Astrocyte (in vitro differentiated cells and primary cell): ENCODE measurements at regions not wholly inside any gene's neighbourhood (a gene's known extent, or its start where the extent isn't known, plus 50 kb on each side); places are given as distances from the start of the nearest gene placed in this dataset.

Experiments used
- DNase-seq: peaks from one replicate; pipeline ENCODE4 v3.0.0-alpha.2; 2010; ENCODE audit warnings: low read depth
- FAIRE-seq: peaks from 2 replicates; lab custom pipeline; 2011; peaks lifted over from hg19 to GRCh38; lab: Jason Lieb, UNC
- H2AFZ ChIP-seq: 2 replicates; pipeline ENCODE4 v1.6.0; 2012; ENCODE audit warnings: low read depth, low read length, inconsistent platforms
- H3K27ac ChIP-seq: 2 replicates; pipeline ENCODE4 v1.5.1; 2011; ENCODE audit warnings: low read depth, low read length, inconsistent platforms
- H3K27me3 ChIP-seq: 2 replicates; pipeline ENCODE4 v1.6.0; 2011; ENCODE audit warnings: low read length, inconsistent platforms; ENCODE audit not compliant: insufficient read depth
- H3K36me3 ChIP-seq: 2 replicates; pipeline ENCODE4 v1.5.1; 2011; ENCODE audit warnings: low read length, inconsistent platforms; ENCODE audit not compliant: insufficient read depth
- H3K4me1 ChIP-seq: 2 replicates; pipeline ENCODE4 v1.5.1; 2011; ENCODE audit warnings: low read length, inconsistent platforms; ENCODE audit not compliant: insufficient read depth
- H3K4me2 ChIP-seq: 2 replicates; pipeline ENCODE4 v1.6.0; 2012; ENCODE audit warnings: low read length, inconsistent platforms
- H3K4me3 ChIP-seq: 2 replicates; pipeline ENCODE4 v1.5.1; 2011; ENCODE audit warnings: low read depth, mild to moderate bottlenecking, low read length, inconsistent platforms; ENCODE audit not compliant: insufficient read depth
- H3K79me2 ChIP-seq: 2 replicates; pipeline ENCODE4 v1.6.0; 2012; ENCODE audit warnings: mild to moderate bottlenecking, low read length, inconsistent platforms; ENCODE audit not compliant: insufficient read depth
- H3K9ac ChIP-seq: 2 replicates; pipeline ENCODE4 v1.6.0; 2012; ENCODE audit warnings: mild to moderate bottlenecking, low read length, inconsistent platforms
- H3K9me3 ChIP-seq: 2 replicates; pipeline ENCODE4 v1.5.1; 2012; ENCODE audit warnings: low read depth, mild to moderate bottlenecking, low read length, inconsistent platforms; ENCODE audit not compliant: insufficient read depth
- H4K20me1 ChIP-seq: 2 replicates; pipeline ENCODE4 v1.6.0; 2012; ENCODE audit warnings: low read length, inconsistent platforms; ENCODE audit not compliant: insufficient read depth
- H3K27ac Mint-ChIP-seq: one replicate; pipeline ENCODE4 v1.8.0; 2021; ENCODE audit warnings: mild to moderate bottlenecking, mixed read lengths; ENCODE audit not compliant: unreplicated experiment
- H3K27me3 Mint-ChIP-seq: one replicate; pipeline ENCODE4 v1.8.0; 2021; ENCODE audit warnings: low read depth, mixed read lengths; ENCODE audit not compliant: unreplicated experiment
- H3K36me3 Mint-ChIP-seq: one replicate; pipeline ENCODE4 v1.8.0; 2021; ENCODE audit warnings: low read depth, mixed read lengths; ENCODE audit not compliant: unreplicated experiment
- H3K4me1 Mint-ChIP-seq: one replicate; pipeline ENCODE4 v1.8.0; 2021; ENCODE audit warnings: low read depth, mixed read lengths; ENCODE audit not compliant: unreplicated experiment
- H3K4me3 Mint-ChIP-seq: one replicate; pipeline ENCODE4 v1.8.0; 2021; ENCODE audit warnings: mild to moderate bottlenecking, moderate library complexity, mixed read lengths; ENCODE audit not compliant: unreplicated experiment
- H3K9me3 Mint-ChIP-seq: one replicate; pipeline ENCODE4 v1.8.0; 2021; ENCODE audit warnings: mild to moderate bottlenecking, mixed read lengths; ENCODE audit not compliant: unreplicated experiment
- EZH2 ChIP-seq: IDR thresholded peaks from 2 replicates; pipeline ENCODE4 v1.6.1; 2012; ENCODE audit warnings: mild to moderate bottlenecking, low read length, inconsistent platforms; ENCODE audit not compliant: insufficient read depth
- TF ChIP-seq, protein P1 (sequence below): IDR thresholded peaks from 2 replicates; pipeline ENCODE4 v1.5.1; 2011; ENCODE audit warnings: low read depth, mild to moderate bottlenecking, inconsistent platforms, low read length, moderate library complexity; ENCODE audit not compliant: insufficient read depth

DNA sequence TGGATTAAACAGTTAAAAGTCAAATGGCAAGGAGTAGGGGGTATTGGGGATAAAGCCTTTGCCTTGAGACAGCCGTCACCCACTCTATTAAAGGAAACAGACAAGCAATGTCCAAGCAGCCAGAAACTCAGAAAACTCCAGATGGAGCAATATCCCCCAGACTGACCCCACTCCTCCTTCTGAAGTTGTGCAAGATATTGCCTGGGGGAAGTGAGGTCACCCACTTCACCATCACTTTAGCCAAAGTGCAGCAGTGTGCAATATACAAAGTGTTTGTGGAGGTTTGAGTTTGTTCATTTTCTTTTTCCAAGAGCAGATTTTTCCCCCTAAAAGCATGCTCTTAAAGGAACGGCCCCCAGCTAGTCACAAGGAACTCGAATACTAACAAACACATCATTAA is 125.1 kb downstream of the ETS2 start:
- H3K4me3 Mint-ChIP-seq, result no peak overlapping the region
- DNase-seq (no peak), FAIRE-seq (no peak)
- peaks cover 8% of the 10 kb centered on the region for H3K27me3 ChIP-seq
- H3K9me3 Mint-ChIP-seq, result peaks cover 14% of the 10 kb centered on the region
- no peaks in the 10 kb centered on the region for H3K9me3 ChIP-seq
- peaks cover 11% of the 10 kb centered on the region for H3K4me1 Mint-ChIP-seq
- no peak overlapping the region for H3K4me2 ChIP-seq
- no peaks in the 10 kb centered on the region for H4K20me1 ChIP-seq
- TF ChIP-seq, protein P1, sequence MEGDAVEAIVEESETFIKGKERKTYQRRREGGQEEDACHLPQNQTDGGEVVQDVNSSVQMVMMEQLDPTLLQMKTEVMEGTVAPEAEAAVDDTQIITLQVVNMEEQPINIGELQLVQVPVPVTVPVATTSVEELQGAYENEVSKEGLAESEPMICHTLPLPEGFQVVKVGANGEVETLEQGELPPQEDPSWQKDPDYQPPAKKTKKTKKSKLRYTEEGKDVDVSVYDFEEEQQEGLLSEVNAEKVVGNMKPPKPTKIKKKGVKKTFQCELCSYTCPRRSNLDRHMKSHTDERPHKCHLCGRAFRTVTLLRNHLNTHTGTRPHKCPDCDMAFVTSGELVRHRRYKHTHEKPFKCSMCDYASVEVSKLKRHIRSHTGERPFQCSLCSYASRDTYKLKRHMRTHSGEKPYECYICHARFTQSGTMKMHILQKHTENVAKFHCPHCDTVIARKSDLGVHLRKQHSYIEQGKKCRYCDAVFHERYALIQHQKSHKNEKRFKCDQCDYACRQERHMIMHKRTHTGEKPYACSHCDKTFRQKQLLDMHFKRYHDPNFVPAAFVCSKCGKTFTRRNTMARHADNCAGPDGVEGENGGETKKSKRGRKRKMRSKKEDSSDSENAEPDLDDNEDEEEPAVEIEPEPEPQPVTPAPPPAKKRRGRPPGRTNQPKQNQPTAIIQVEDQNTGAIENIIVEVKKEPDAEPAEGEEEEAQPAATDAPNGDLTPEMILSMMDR, result no peak
- no peak for TF ChIP-seq EZH2
- H2AFZ ChIP-seq, result no peak overlapping the region
- H3K9ac ChIP-seq, result no peak overlapping the region
- peaks cover 16% of the 10 kb centered on the region for H3K27me3 Mint-ChIP-seq
- H3K4me1 ChIP-seq, result peaks cover 8% of the 10 kb centered on the region
- H3K36me3 ChIP-seq, result no peaks in the 10 kb centered on the region
- no peak overlapping the region for H3K4me3 ChIP-seq
- H3K79me2 ChIP-seq, result no peaks in the 10 kb centered on the region
- H3K36me3 Mint-ChIP-seq, result peaks cover 4% of the 10 kb centered on the region
- H3K27ac Mint-ChIP-seq, result no peak overlapping the region
- H3K27ac ChIP-seq, result no peak overlapping the region

DNA sequence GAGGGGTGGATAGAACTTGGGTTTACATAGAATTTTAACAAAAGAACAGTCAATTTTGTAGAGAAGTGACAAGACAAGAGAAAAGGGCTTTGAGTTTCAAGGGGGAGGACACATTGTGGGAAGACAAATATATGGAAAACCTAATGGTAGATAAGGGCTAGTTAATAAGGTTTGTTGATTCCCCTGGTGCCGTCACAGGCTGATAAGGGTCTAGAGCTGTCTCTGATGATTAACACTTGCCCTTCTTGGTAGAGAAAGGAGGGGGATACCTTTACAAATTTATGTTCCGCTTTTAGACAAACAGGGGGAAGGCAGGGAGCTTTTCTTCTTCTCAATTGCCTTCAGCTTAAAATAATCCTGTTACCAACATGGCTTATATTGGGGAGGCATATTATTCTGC is 124.3 kb downstream of the ETS2 start:
- no peaks in the 10 kb centered on the region for H3K9me3 ChIP-seq
- Mint-ChIP-seq H3K9me3 (peaks cover 11% of the 10 kb centered on the region), H3K27me3 (peaks cover 9% of the 10 kb centered on the region), H3K36me3 (peaks cover 2% of the 10 kb centered on the region), H3K4me1 (peaks cover 16% of the 10 kb centered on the region), H3K27ac (no peak overlapping the region), H3K4me3 (no peak overlapping the region)
- no peaks in the 10 kb centered on the region for H4K20me1 ChIP-seq
- no peak for TF ChIP-seq EZH2
- TF ChIP-seq, protein P1, result no peak
- FAIRE-seq, result no peak
- no peaks in the 10 kb centered on the region for H3K79me2 ChIP-seq
- H3K4me1 ChIP-seq, result peaks cover 15% of the 10 kb centered on the region
- no peak overlapping the region for H3K9ac ChIP-seq
- H2AFZ ChIP-seq, result no peak overlapping the region
- H3K4me3 ChIP-seq, result no peak overlapping the region
- DNase-seq, result no peak
- no peak overlapping the region for H3K27ac ChIP-seq
- peaks cover 4% of the 10 kb centered on the region for H3K27me3 ChIP-seq
- H3K4me2 ChIP-seq, result no peak overlapping the region
- no peaks in the 10 kb centered on the region for H3K36me3 ChIP-seq

DNA sequence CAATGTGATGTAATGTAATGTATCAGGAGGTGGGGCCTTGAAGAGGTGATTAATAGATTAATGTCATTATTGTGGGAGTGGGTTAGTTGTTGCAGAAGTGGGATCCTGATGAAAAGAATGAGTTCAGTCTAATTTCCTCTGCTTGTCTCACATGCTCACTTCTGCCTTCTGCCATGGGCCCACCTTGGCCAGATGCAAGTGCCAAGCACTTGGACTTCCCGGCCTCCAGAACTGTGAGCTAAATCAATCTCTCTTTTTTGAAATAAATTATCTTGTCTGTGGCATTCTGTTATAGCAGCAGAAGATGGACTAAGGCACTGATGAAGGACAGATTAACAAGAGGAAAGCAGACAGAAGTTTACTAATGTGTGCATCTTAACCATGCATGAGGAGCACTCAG is 123.9 kb downstream of the ETS2 start:
- no peak for FAIRE-seq
- no peak overlapping the region for H2AFZ ChIP-seq
- H3K9me3 Mint-ChIP-seq, result peaks cover 11% of the 10 kb centered on the region

More for the DNA sequence above, 123.9 kb downstream of the ETS2 start:
- Mint-ChIP-seq H3K4me1 (peaks cover 16% of the 10 kb centered on the region), H3K4me3 (no peak overlapping the region), H3K27ac (no peak overlapping the region), H3K27me3 (peaks cover 7% of the 10 kb centered on the region), H3K36me3 (peaks cover 2% of the 10 kb centered on the region)
- Histone ChIP-seq H3K4me1 (peaks cover 15% of the 10 kb centered on the region), H3K27me3 (peaks cover 3% of the 10 kb centered on the region), H3K9me3 (no peaks in the 10 kb centered on the region), H3K9ac (no peak overlapping the region), H3K4me2 (no peak overlapping the region), H3K36me3 (no peaks in the 10 kb centered on the region), H3K27ac (no peak overlapping the region), H3K79me2 (no peaks in the 10 kb centered on the region), H3K4me3 (no peak overlapping the region), H4K20me1 (no peaks in the 10 kb centered on the region)
- DNase-seq, result no peak
- TF ChIP-seq, protein P1, result no peak
- no peak for TF ChIP-seq EZH2
